H1 (cell line): ENCODE measurements at regions not wholly inside any gene's neighbourhood (a gene's known extent, or its start where the extent isn't known, plus 50 kb on each side); places are given as distances from the start of the nearest gene placed in this dataset.

Source experiments
- BCL11A ChIP-seq, 2 experiments: IDR thresholded peaks; one replicate each; pipeline ENCODE4 v1.6.1; 2011; ENCODE audit warnings: low read depth in 2 of 2, low read length in 2 of 2, mild to moderate bottlenecking in 2 of 2
- CHD1 ChIP-seq: IDR thresholded peaks from 2 replicates; pipeline ENCODE4 v1.6.1; 2012; ENCODE audit warnings: low read depth, low read length, improper control_type of control experiment
- EGR1 ChIP-seq: IDR thresholded peaks from 2 replicates; pipeline ENCODE4 v1.6.1; 2011; ENCODE audit warnings: low read depth, low read length, borderline replicate concordance
- KDM1A ChIP-seq: fragments of 200-600, 300-600 bp; sonication (generic); IDR thresholded peaks from 2 replicates; pipeline ENCODE4 v1.7.1; 2016; ENCODE audit warnings: mild to moderate bottlenecking, low read length, borderline replicate concordance
- TAF1 ChIP-seq: IDR thresholded peaks from 2 replicates; pipeline ENCODE4 v1.6.1; 2011; ENCODE audit warnings: mild to moderate bottlenecking, low read depth, low read length

DNA sequence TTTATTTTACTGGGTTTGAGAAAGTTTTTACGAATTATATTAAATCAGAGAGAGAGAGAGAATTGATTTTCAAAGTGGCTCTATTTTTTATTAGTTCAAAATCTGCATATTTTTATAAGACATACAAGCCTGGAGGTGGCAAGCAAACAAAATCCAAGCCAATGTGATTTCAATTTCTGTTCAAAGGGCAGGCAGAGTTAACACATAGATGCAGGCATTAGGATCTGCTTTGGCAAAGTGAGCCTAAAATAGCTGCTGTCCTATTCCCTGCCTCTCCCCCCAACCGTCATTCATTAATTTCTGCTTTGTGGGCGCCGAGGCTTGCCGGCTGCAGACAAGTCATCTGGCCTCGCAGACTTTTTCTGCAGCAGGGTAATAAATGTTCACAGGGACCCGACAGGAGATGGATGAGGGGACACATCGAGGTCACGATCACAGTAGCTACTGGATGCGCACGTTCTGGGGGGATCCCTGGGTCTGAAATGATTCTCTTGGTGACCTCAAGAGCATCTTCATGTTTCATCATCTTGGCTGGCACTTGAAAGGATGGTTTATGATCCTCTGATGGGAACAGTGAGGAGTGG, 123.9 kb upstream of the SLC6A11 start (continued):
- no peak for TF ChIP-seq KDM1A
- TF ChIP-seq TAF1, result no peak
- TF ChIP-seq BCL11A (IDR thresholded peaks at IDR 0.05; ENCODE audit: low read depth in 2 of 2, low read length in 2 of 2), result no peak
- no peak for TF ChIP-seq CHD1
- no peak for TF ChIP-seq EGR1
